Fibroblast of lung (primary cell): ENCODE measurements at regions not wholly inside any gene's neighbourhood (a gene's known extent, or its start where the extent isn't known, plus 50 kb on each side); places are given as distances from the start of the nearest gene placed in this dataset.

Source experiments
- DNase-seq, 2 donors: peaks; one replicate each; pipeline versions ENCODE4 v3.0.0 to v3.0.0-alpha.2; 2010; ENCODE audit warnings: low read depth in 2 of 2
- H2AFZ ChIP-seq: 2 replicates; pipeline ENCODE4 v1.5.1; 2012; ENCODE audit warnings: low read length, control low read depth, inconsistent platforms
- H3K27ac ChIP-seq: 2 replicates; pipeline ENCODE4 v1.5.1; 2011; ENCODE audit warnings: low read length, control low read depth; ENCODE audit not compliant: insufficient read depth
- H3K27me3 ChIP-seq: 2 replicates; pipeline ENCODE4 v1.5.1; 2011; ENCODE audit warnings: mild to moderate bottlenecking, low read length; ENCODE audit not compliant: control insufficient read depth, insufficient read depth
- H3K36me3 ChIP-seq: 2 replicates; pipeline ENCODE4 v1.5.1; 2011; ENCODE audit warnings: low read length; ENCODE audit not compliant: control insufficient read depth, insufficient read depth
- H3K4me1 ChIP-seq: 2 replicates; pipeline ENCODE4 v1.5.1; 2011; ENCODE audit warnings: low read length; ENCODE audit not compliant: control insufficient read depth, insufficient read depth; ENCODE audit errors: extremely low read depth
- H3K4me2 ChIP-seq: 2 replicates; pipeline ENCODE4 v1.5.1; 2011; ENCODE audit warnings: low read length, control low read depth; ENCODE audit not compliant: insufficient read depth; ENCODE audit errors: extremely low read depth
- H3K4me3 ChIP-seq, 4 experiments: fragments of 200-600 bp in 1 of 4; sonication (generic) in 1 of 4; replicated peaks in 1 of 4; 2 replicates each; pipeline ENCODE4 v1.5.1; 2011 to 2016; ENCODE audit warnings: low read length in 4 of 4, low read depth in 3 of 4, mild to moderate bottlenecking in 3 of 4, control low read depth in 2 of 4, inconsistent platforms in 1 of 4, mixed read lengths in 1 of 4; ENCODE audit not compliant: insufficient read depth in 1 of 4; ENCODE audit errors: control extremely low read depth in 1 of 4
- H3K79me2 ChIP-seq: 2 replicates; pipeline ENCODE4 v1.5.1; 2012; ENCODE audit warnings: mild to moderate bottlenecking, low read length, inconsistent platforms; ENCODE audit not compliant: control insufficient read depth, insufficient read depth
- H3K9ac ChIP-seq: 2 replicates; pipeline ENCODE4 v1.5.1; 2011; ENCODE audit warnings: mild to moderate bottlenecking, low read length, control low read depth; ENCODE audit not compliant: insufficient read depth
- H3K9me3 ChIP-seq: 2 replicates; pipeline ENCODE4 v1.5.1; 2012; ENCODE audit warnings: low read depth, low read length; ENCODE audit not compliant: control insufficient read depth, insufficient read depth
- H4K20me1 ChIP-seq: 2 replicates; pipeline ENCODE4 v1.5.1; 2011; ENCODE audit warnings: low read length; ENCODE audit not compliant: control insufficient read depth, insufficient read depth; ENCODE audit errors: extremely low read depth
- EZH2 ChIP-seq: IDR thresholded peaks from 2 replicates; pipeline ENCODE4 v1.5.1; 2012; ENCODE audit warnings: low read length, control low read depth, mild to moderate bottlenecking; ENCODE audit errors: missing control alignments
- TF ChIP-seq, protein P1 (sequence below), 2 donors: IDR thresholded peaks in 1 of 2; conservative IDR thresholded peaks in 1 of 2; 1 replicate in 1 of 2; 2 replicates in 1 of 2; pipeline ENCODE4 v1.5.1; 2011 to 2012; ENCODE audit warnings: low read length in 2 of 2, control low read depth in 1 of 2, inconsistent platforms in 1 of 2, low read depth in 1 of 2, mild to moderate bottlenecking in 1 of 2

GRCh38 chr5:1938310-1939000 lies 55.7 kb upstream of the IRX4 start:
- Histone ChIP-seq H3K4me3 (no peak overlapping the region), H3K79me2 (no peaks in the 10 kb centered on the region), H3K27me3 (no peaks in the 10 kb centered on the region), H3K36me3 (no peaks in the 10 kb centered on the region), H3K4me1 (no peaks in the 10 kb centered on the region), H3K9ac (no peak overlapping the region), H3K9me3 (no peaks in the 10 kb centered on the region), H3K4me2 (no peak overlapping the region), H3K27ac (no peak overlapping the region), H2AFZ (no peak overlapping the region), H4K20me1 (no peaks in the 10 kb centered on the region)
- TF ChIP-seq EZH2 = no peak
- TF ChIP-seq, protein P1, sequence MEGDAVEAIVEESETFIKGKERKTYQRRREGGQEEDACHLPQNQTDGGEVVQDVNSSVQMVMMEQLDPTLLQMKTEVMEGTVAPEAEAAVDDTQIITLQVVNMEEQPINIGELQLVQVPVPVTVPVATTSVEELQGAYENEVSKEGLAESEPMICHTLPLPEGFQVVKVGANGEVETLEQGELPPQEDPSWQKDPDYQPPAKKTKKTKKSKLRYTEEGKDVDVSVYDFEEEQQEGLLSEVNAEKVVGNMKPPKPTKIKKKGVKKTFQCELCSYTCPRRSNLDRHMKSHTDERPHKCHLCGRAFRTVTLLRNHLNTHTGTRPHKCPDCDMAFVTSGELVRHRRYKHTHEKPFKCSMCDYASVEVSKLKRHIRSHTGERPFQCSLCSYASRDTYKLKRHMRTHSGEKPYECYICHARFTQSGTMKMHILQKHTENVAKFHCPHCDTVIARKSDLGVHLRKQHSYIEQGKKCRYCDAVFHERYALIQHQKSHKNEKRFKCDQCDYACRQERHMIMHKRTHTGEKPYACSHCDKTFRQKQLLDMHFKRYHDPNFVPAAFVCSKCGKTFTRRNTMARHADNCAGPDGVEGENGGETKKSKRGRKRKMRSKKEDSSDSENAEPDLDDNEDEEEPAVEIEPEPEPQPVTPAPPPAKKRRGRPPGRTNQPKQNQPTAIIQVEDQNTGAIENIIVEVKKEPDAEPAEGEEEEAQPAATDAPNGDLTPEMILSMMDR (conservative IDR thresholded peaks at IDR 0.05 in 1 of 2, IDR thresholded peaks at IDR 0.05 in 1 of 2; ENCODE audit: low read depth in 1 of 2, low read length in 2 of 2) = no peak
- DNase-seq = no peak

DNA sequence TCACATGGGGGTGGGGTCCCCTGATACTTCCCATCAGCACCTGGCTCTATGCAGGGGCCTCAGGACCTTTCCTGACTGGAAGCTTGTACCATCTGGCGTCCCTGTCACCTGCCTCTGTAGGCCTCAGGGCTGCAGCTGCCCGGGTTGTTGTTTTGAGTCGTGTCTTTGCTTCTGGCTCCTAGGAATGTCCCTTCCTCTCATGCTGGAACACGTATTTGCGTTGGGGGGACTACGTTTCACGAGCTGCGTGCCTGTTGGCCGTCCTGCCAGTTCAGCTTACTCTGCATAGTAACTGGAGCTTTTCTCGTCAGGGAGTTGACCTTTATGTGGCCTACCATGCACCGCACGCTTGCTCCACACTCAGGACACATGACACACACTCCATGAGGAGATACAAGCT lies 54.9 kb upstream of the IRX4 start:
- H3K4me3 ChIP-seq = no peak overlapping the region

GRCh38 chr5:1936901-1937300 lies 54.2 kb upstream of the IRX4 start:
- H3K27ac ChIP-seq = no peak overlapping the region
- H2AFZ ChIP-seq = no peak overlapping the region
- no peaks in the 10 kb centered on the region for H3K36me3 ChIP-seq
- H3K9ac ChIP-seq = no peak overlapping the region
- no peak overlapping the region for H3K4me3 ChIP-seq
- H3K79me2 ChIP-seq = no peaks in the 10 kb centered on the region
- H3K27me3 ChIP-seq = no peaks in the 10 kb centered on the region
- no peaks in the 10 kb centered on the region for H3K4me1 ChIP-seq
- TF ChIP-seq, protein P1 (conservative IDR thresholded peaks at IDR 0.05 in 1 of 2, IDR thresholded peaks at IDR 0.05 in 1 of 2; ENCODE audit: low read depth in 1 of 2, low read length in 2 of 2) = no peak
- TF ChIP-seq EZH2 = no peak
- no peak overlapping the region for H3K4me2 ChIP-seq
- no peaks in the 10 kb centered on the region for H3K9me3 ChIP-seq
- no peak for DNase-seq
- no peaks in the 10 kb centered on the region for H4K20me1 ChIP-seq

More for the DNA sequence above, 54.9 kb upstream of the IRX4 start:
- Histone ChIP-seq H3K36me3 (no peaks in the 10 kb centered on the region), H3K4me2 (no peak overlapping the region), H3K27me3 (no peaks in the 10 kb centered on the region), H2AFZ (no peak overlapping the region), H3K79me2 (no peaks in the 10 kb centered on the region), H3K27ac (no peak overlapping the region), H4K20me1 (no peaks in the 10 kb centered on the region), H3K4me1 (no peaks in the 10 kb centered on the region), H3K9ac (no peak overlapping the region), H3K9me3 (no peaks in the 10 kb centered on the region)
- DNase-seq = no peak
- TF ChIP-seq, protein P1 (conservative IDR thresholded peaks at IDR 0.05 in 1 of 2, IDR thresholded peaks at IDR 0.05 in 1 of 2; ENCODE audit: low read depth in 1 of 2, low read length in 2 of 2) = no peak
- no peak for TF ChIP-seq EZH2
